ENCODE measurements at regions not wholly inside any gene's neighbourhood (a gene's known extent, or its start where the extent isn't known, plus 50 kb on each side); places are given as distances from the start of the nearest gene placed in this dataset.

GRCh38 chr17:74099442-74100340 is 103.8 kb upstream of the RPL38 start:
- no peak for DNase-seq

DNA sequence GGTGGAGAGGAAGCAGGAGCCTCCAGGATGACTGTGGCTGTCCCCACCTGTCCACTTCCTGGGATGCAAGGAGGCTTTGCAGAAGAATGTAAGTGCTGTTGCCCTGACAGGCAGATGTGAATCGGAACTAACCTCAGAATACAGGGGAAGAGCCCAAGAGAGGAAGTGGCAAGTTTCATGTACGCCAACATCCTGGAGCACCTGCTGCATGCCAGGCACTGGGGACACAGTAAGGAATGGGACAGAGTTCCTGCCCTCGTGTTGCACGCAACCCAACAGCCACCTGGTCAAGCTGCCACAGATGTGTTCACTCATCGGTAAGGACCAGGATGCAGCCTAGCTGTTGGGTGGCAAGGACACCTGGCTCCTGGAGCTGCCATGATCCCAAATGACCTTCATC is 98.6 kb upstream of the RPL38 start:
- DNase-seq = no peak

DNA sequence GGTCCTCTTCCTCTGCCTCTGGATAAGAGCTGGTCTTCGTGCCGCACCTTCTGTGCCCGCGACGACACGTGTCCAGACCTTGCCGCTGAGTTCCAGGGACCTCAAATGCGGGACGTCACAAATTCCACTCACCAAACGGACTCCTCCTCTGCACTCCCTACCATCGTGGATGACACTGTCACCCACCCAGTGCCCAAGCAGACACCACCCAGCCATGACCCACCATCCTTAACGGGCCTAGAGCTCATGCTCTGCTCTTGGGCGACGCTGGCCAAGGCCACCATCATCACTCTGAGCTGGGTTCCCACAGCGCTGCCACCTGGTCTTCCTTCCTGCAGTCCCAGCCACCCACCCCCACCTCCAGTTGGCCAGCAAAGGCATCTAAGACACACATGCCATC is 96.4 kb upstream of the RPL38 start:
- no peak for DNase-seq

- DNase-seq = no peak
These were observed 95.3 kb upstream of the RPL38 start for GRCh38 chr17:74108126-74108705.

- no peak for DNase-seq
These were observed 93.0 kb upstream of the RPL38 start for GRCh38 chr17:74110467-74110866.

DNA sequence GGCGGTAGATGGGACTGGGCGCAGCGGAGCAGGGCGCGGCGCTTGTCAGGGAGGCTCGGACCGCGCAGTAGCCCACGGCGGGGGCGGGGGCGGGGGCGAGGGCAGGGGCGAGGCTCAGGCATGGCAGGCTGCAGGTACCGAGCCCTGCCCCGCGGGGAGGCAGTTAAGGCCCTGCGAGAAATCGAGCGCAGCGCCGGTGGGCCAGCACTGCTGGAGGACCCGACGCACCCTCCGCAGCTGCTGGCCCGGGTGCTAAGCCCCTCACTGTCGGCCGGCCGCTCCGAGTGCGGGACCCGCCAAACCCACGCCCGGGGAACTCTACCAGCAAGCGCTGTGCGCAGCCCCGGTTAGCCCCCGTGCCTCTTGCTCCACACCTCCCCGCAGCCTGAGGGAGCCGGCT is 90.2 kb upstream of the RPL38 start:
- DNase-seq = no peak

DNA sequence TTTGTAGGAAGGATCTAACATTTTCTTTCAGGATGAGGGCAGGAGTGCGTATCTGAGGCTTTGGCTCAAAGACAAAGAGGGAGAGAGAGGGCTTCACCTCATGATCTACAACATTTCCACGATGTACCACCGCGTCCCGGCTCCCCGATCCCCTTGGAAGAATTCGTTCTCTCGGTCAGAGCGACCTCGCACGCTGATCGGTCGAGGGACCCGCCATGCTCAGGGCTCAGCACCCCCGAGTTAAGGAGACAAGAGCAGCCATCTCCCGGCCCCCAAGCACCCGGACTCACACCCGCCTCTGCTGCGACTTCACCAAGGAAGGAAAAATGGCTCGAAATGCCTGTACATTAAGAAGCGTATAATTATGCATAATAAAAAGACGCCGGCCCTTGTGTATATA is 89.5 kb upstream of the RPL38 start:
- DNase-seq = no peak

DNA sequence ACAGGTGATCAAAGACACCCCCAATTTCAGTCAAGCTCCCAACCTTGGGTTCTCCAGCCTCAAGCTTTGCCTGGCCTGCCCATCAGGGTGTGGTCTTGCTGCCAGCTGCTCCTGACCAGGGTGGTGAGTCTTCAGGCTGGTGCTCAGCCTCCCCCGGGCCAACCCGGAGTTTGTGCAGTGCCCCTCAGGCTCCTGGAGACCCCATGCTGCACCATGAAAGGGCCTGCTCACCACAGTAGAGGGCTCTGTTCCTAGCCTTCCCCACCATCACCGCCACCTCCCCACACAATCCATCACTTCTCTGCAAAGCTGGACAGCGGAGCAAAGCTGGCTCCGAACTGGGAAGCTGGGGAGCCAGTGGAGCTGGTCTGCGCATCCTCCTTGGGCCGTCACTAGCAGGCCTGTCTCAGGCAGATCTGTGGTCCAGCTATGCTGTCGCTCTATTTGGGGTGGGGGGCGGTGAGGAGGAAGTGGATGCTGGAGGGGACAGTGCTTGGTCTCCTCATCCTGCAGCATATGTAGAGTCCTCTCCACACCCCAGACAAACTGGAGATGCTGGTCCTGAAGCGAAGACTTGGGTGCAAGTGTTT is 88.5 kb upstream of the RPL38 start:
- no peak for DNase-seq

- DNase-seq = no peak
These were observed 87.9 kb upstream of the RPL38 start for GRCh38 chr17:74115586-74115985.

DNA sequence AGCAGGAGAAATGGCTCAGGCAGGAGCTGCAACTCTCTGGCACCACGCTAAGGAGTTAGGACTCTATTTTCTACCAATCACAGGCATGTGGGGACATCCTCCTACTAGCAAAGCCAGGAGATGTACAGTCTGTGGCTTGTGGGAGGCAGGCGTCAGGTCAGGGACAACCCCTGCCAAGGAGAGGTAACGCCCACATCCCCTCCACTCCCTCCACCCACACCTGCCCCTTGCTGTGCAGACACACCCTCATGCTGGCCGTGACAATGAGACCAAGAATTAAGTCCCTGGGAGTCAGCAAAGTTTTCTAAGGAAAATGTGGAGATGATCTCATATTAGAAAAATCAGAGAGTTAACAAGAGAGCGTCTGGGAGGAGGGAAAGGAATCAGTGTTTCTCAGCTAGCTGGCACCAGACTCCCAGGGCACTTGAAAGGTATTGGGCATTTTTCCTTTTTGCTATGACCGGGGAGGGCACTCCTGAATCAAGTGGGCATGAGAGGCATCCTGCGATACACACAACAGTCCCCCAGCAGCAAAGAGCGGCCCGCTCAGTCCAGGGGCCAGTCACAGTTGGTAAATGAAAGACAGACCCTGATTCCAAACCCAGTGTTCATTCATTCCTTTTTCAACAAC is 87.3 kb upstream of the RPL38 start:
- no peak for DNase-seq

DNA sequence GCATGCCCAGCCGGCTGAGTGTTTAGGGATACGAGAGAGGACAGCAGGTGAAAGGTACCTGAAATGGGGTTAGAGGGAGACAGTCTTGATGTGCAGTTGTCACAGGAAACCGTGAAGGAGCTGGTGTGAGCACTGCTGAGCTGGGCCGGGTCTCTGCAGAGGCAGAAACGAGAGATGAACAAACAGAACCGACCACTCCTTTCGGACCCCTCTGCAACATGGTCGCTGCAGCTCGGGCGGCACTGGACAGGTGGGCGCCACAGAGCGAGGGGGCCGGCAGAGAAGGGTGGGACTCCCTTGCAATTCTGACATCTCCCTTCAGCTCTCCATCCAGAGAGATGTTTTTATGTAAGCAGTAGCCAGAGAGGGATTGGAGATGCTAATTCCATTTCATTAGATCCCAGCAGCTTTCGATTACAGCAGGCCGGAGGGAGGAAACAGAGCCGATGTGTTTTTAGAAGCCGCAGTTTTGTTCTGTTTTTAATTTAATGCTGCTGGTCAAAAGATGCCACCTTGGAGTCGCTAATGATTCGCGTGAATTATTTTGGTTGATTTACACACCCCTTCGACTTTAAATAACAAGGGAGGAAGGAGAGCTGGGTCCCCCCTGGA is 86.3 kb upstream of the RPL38 start:
- DNase-seq = no peak

- DNase-seq = no peak
These were observed 85.5 kb upstream of the RPL38 start for GRCh38 chr17:74117999-74118421.

- no peak for DNase-seq
These were observed 85.0 kb upstream of the RPL38 start for GRCh38 chr17:74118504-74118903.

DNA sequence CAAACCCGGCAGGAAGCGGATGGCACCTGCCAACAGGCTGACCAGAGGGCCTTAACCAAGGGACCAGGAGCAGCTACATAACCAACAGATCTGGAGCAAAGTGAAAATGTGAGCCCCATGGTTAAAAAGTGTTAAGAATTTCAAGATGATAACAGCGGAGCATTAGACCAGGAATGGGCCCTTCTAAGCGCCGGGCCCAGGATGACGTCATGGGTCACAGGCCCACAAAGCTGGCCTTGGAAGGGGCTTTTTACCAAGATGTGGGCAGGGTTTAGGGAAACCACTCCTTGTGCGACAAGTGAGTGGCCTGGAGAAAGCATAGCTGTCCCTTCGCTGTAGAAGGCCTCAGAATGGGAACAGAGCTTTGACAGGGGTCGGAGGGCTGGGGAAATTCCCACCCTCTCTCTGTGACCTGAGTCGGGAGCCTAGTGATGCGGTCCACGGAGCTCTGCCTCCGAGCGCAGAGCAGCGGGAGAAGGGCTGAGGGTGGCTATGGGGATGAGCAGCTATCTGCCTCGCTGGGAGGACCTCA is 84.4 kb upstream of the RPL38 start:
- DNase-seq = no peak

- DNase-seq = no peak
These were observed 83.5 kb upstream of the RPL38 start for GRCh38 chr17:74119965-74120364.

DNA sequence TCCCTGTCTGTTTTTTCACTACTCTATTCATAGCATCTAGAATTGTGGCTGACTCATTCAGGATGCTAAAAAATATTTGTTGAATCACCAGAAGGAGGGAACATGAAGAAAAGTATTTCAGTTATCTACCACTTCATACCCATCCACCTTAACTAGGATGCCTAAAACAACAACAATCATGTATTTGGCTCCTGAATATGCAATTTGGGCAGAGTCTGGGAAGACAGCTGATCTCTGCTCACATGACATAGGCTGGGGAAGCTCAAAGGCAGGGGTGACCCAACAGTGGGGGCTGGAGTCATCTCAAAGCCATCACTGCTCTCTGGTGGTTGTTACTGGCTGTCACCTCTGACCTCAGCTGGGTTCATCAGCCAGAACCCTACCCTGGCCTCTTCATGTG is 80.1 kb upstream of the RPL38 start:
- no peak for DNase-seq

DNA sequence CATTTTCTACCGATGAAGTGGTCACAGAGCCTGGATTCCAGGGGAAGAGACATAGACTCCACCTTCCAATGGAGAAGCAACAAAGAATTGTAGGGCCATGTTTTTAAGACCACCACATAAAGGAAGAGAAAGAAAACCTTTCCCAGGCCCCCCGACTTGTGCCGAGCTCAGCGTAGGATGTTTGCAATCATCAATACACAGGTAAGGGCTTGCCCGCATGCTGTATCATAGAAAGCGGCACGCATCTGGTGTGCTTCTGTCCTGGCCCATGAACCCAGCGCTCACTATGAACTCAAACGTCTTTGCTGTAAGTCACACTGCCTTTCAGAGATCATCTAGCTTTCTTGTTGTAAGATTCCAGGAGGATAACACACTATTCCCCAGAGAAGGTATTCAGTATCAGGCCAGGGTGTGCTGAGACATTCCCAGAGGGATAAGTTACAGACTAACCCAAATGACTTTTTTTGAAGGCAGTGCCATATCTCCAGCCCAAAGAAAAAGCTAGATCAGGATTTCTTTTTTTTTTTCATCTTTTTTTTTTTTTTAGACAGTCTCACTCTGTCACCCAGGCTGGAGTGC is 79.5 kb upstream of the RPL38 start:
- no peak for DNase-seq

- DNase-seq = no peak
These were observed 78.3 kb upstream of the RPL38 start for GRCh38 chr17:74125156-74125555.

GRCh38 chr17:74126179-74126900 is 77.1 kb upstream of the RPL38 start:
- no peak for DNase-seq

- DNase-seq = no peak
These were observed 76.5 kb upstream of the RPL38 start for GRCh38 chr17:74126959-74127358.

GRCh38 chr17:74128456-74129211 is 74.8 kb upstream of the RPL38 start:
- no peak for DNase-seq

Data from activated T-cell treated with anti-CD3 and anti-CD28 coated beads, Interleukin-2, amount 50 U/mL, for 1 hour (primary cell).